Endothelial cell of umbilical vein (primary cell): ENCODE measurements at regions not wholly inside any gene's neighbourhood (a gene's known extent, or its start where the extent isn't known, plus 50 kb on each side); places are given as distances from the start of the nearest gene placed in this dataset.

Experiments used
- BruUV-seq: library from RNA; stranded (reverse); fragments of 400-500 nt; replicated peaks from 2 replicates; lab custom pipeline; 2021; lab: Mats Ljungman, UMichigan
- CTCF ChIA-PET: fragments of 300-600, 350-600 bp; sonication (Branson Sonifier 250); formaldehyde crosslinking; loops from one replicate; lab custom pipeline; 2021; ENCODE audit warnings: antibody characterized with exemption, inconsistent platforms; lab: Charles Lee
- POLR2A ChIA-PET: fragments of 300-600, 350-600 bp; sonication (Branson Sonifier 250); formaldehyde crosslinking; loops from one replicate; lab custom pipeline; 2021; ENCODE audit warnings: antibody characterized with exemption, inconsistent platforms; lab: Charles Lee
- DNase-seq: peaks from one replicate; pipeline ENCODE4 v3.0.0-alpha.2; 2011; ENCODE audit warnings: low read depth, low spot score
- FAIRE-seq: peaks from 2 replicates; lab custom pipeline; 2011; peaks lifted over from hg19 to GRCh38; lab: Jason Lieb, UNC
- H2AFZ ChIP-seq: 2 replicates; pipeline ENCODE4 v1.6.0; 2012; ENCODE audit warnings: low read depth, low read length, control low read depth, inconsistent platforms
- H3K27ac ChIP-seq: 2 replicates; pipeline ENCODE4 v1.5.1; 2011; ENCODE audit warnings: low read depth, mild to moderate bottlenecking, control low read depth, low read length, moderate library complexity; ENCODE audit not compliant: insufficient read depth
- H3K27me3 ChIP-seq, 2 experiments: 2 replicates each; pipeline versions ENCODE4 v1.6.0 to v1.6.1; 2011; ENCODE audit warnings: low read length in 2 of 2, mixed read lengths in 1 of 2; ENCODE audit not compliant: control insufficient read depth in 2 of 2, insufficient read depth in 2 of 2
- H3K36me3 ChIP-seq, 2 experiments: 2 replicates in 1 of 2; 3 replicates in 1 of 2; pipeline ENCODE4 v1.5.1; 2011; ENCODE audit warnings: low read length in 2 of 2, mild to moderate bottlenecking in 1 of 2, moderate library complexity in 1 of 2; ENCODE audit not compliant: control insufficient read depth in 2 of 2, insufficient read depth in 2 of 2; ENCODE audit errors: extremely low read depth in 1 of 2
- H3K4me1 ChIP-seq: 3 replicates; pipeline ENCODE4 v1.5.1; 2011; ENCODE audit warnings: mild to moderate bottlenecking, low read length; ENCODE audit not compliant: control insufficient read depth, insufficient read depth; ENCODE audit errors: extremely low read depth
- H3K4me2 ChIP-seq: 2 replicates; pipeline ENCODE4 v1.6.1; 2011; ENCODE audit warnings: low read length, control low read depth, mixed read lengths; ENCODE audit not compliant: insufficient read depth
- H3K4me3 ChIP-seq, 3 experiments: fragments of 200-600 bp in 1 of 3; sonication (generic), shearing (Covaris generic) in 1 of 3; replicated peaks in 1 of 3; 2 replicates each; pipeline ENCODE4 v1.5.1; 2011 to 2016; ENCODE audit warnings: control low read depth in 3 of 3, low read length in 3 of 3, mild to moderate bottlenecking in 2 of 3, inconsistent platforms in 1 of 3, low read depth in 1 of 3, moderate library complexity in 1 of 3; ENCODE audit not compliant: insufficient read depth in 1 of 3
- H3K79me2 ChIP-seq: 2 replicates; pipeline ENCODE4 v1.6.0; 2012; ENCODE audit warnings: low read length, inconsistent platforms; ENCODE audit not compliant: control insufficient read depth, insufficient read depth
- H3K9ac ChIP-seq: replicated peaks from 2 replicates; pipeline ENCODE3; 2011; ENCODE audit warnings: low read length, control low read depth; ENCODE audit not compliant: insufficient read depth; ENCODE audit errors: extremely low read depth
- H3K9me1 ChIP-seq: replicated peaks from 3 replicates; pipeline ENCODE4 v1.6.0; 2011; ENCODE audit warnings: mild to moderate bottlenecking, low read length; ENCODE audit not compliant: control insufficient read depth, insufficient read depth; ENCODE audit errors: extremely low read depth
- H3K9me3 ChIP-seq: replicated peaks from 2 replicates; pipeline ENCODE4 v1.5.1; 2012; ENCODE audit warnings: low read length, inconsistent platforms; ENCODE audit not compliant: control insufficient read depth, insufficient read depth
- H4K20me1 ChIP-seq: replicated peaks from 2 replicates; pipeline ENCODE3; 2011; ENCODE audit warnings: mild to moderate bottlenecking, low read length; ENCODE audit not compliant: control insufficient read depth, insufficient read depth; ENCODE audit errors: extremely low read depth
- CTCF ChIP-seq, 2 donors: IDR thresholded peaks; 1 replicate in 1 of 2; 2 replicates in 1 of 2; pipeline ENCODE4 v1.5.1; 2011; ENCODE audit warnings: low read length in 2 of 2, mild to moderate bottlenecking in 2 of 2, moderate library complexity in 2 of 2, control low read depth in 1 of 2, inconsistent platforms in 1 of 2, low read depth in 1 of 2; ENCODE audit not compliant: insufficient read depth in 1 of 2; ENCODE audit errors: extremely low read depth in 1 of 2
- EZH2 ChIP-seq: IDR thresholded peaks from 2 replicates; pipeline ENCODE4 v1.6.1; 2012; ENCODE audit warnings: borderline replicate concordance, low read depth, mild to moderate bottlenecking, moderate library complexity, low read length, inconsistent platforms; ENCODE audit not compliant: severe bottlenecking
- FOS ChIP-seq: IDR thresholded peaks from 2 replicates; pipeline ENCODE4 v1.6.1; 2011; ENCODE audit warnings: mild to moderate bottlenecking, low read length, moderate library complexity, borderline replicate concordance; ENCODE audit not compliant: insufficient read depth
- GATA2 ChIP-seq: IDR thresholded peaks from 2 replicates; pipeline ENCODE4 v1.7.0; 2011; ENCODE audit warnings: low read depth, mild to moderate bottlenecking, moderate library complexity, mixed read lengths, low read length; ENCODE audit not compliant: insufficient read length, insufficient read depth
- MAX ChIP-seq: IDR thresholded peaks from 2 replicates; pipeline ENCODE4 v1.6.1; 2011; ENCODE audit not compliant: insufficient read depth, insufficient read length
- MYC ChIP-seq: IDR thresholded peaks from one replicate; pipeline ENCODE4 v1.6.1; 2011; ENCODE audit warnings: mild to moderate bottlenecking, low read depth, low read length
- POLR2AphosphoS5 ChIP-seq: IDR thresholded peaks from 2 replicates; pipeline ENCODE4 v1.6.1; 2012; ENCODE audit warnings: low read depth, mild to moderate bottlenecking, control low read depth, low read length, moderate library complexity; ENCODE audit not compliant: insufficient read depth
- dilution Hi-C: fragments of 300-500 bp; cut with MboI; formaldehyde crosslinking; loops from one replicate; pipeline ENCODE4 v1.15.0; 2019; ENCODE audit warnings: low sequenced_read_pairs; ENCODE audit not compliant: extremely low pct_ligation_motif_present
- intact Hi-C: fragments of 100-400 bp; cut with micrococcal nuclease; formaldehyde crosslinking; loops from one replicate; pipeline ENCODE4 v1.10.0; 2022

DNA sequence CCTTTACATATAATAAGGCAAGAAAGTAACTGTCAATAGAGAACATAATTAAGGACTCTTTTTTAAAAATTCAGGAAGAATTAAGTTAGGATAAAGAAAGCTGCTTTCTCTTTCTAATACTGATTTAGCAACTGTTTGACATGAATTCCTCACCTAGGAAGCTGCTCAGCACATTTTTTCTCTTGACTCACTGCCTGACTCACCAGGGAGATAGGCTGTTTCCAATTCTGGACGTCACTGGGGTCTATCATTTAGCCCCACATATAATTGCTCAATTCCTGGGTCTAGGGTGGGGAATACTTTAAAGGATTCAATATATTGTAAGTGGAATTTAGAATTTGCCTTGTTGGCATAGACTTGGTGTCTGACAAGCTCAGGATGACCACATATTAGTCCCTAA, 50.8 kb upstream of the UGP2 start:
- Histone ChIP-seq H3K4me1 (peaks cover 11% of the 10 kb centered on the region), H3K27ac (peak overlapping the region; percentile 31), H3K9ac (no peak overlapping the region), H3K27me3 (no peaks in the 10 kb centered on the region), H4K20me1 (no peaks in the 10 kb centered on the region), H3K79me2 (no peaks in the 10 kb centered on the region), H3K36me3 (no peaks in the 10 kb centered on the region), H3K9me3 (no peaks in the 10 kb centered on the region), H3K4me3 (no peak overlapping the region), H2AFZ (no peak overlapping the region), H3K9me1 (no peaks in the 10 kb centered on the region), H3K4me2 (peak overlapping the region; percentile 12)
- BruUV-seq, result no TSS peak
- FAIRE-seq (peak; percentile 21), DNase-seq (peak; percentile 37)
- dilution Hi-C loops (no loop called here), intact Hi-C loops (loop anchor here (5.0 kb wide), 1 partner anchor 54 kb away; no protein-coding TSS in a partner anchor)
- POLR2A ChIA-PET, result no interaction called here
- CTCF ChIA-PET, result interaction anchor here (0.6 to 1.0 kb wide), 3 partner anchors 51 to 92 kb away, joined by 3 to 4 read pairs (median 3); partner anchors contain the start of gene UGP2
- TF ChIP-seq FOS (peak; percentile 79), EZH2 (no peak), POLR2AphosphoS5 (no peak), GATA2 (peak; percentile 44)

GRCh38 chr2:63791387-63791786, 50.3 kb upstream of the UGP2 start:
- no peaks in the 10 kb centered on the region for H3K79me2 ChIP-seq
- no peak for TF ChIP-seq CTCF (IDR thresholded peaks at IDR 0.05; ENCODE audit: extremely low read depth in 1 of 2, insufficient read depth in 1 of 2, low read depth in 1 of 2, low read length in 2 of 2)
- TF ChIP-seq FOS, result no peak
- no peak for TF ChIP-seq EZH2
- no peak for TF ChIP-seq GATA2
- no peak for TF ChIP-seq MAX
- TF ChIP-seq MYC, result no peak
- no peaks in the 10 kb centered on the region for H3K9me1 ChIP-seq
- peak overlapping the region; percentile 31 for H3K27ac ChIP-seq
- no peaks in the 10 kb centered on the region for H4K20me1 ChIP-seq
- H3K36me3 ChIP-seq, result no peaks in the 10 kb centered on the region
- DNase-seq, result no peak
- H3K9me3 ChIP-seq, result no peaks in the 10 kb centered on the region
- FAIRE-seq, result peak; percentile 8
- no peak overlapping the region for H3K4me2 ChIP-seq
- ChIA-PET POLR2A (no interaction called here), CTCF (interaction anchor here (0.6 to 1.2 kb wide), 4 partner anchors 26 to 93 kb away, joined by 3 to 4 read pairs (median 3); partner anchors contain the start of gene UGP2)
- no TSS peak for BruUV-seq
- no peak overlapping the region for H3K4me3 ChIP-seq
- H3K9ac ChIP-seq, result no peak overlapping the region
- H3K27me3 ChIP-seq, result no peaks in the 10 kb centered on the region
- dilution Hi-C loops (no loop called here), intact Hi-C loops (loop anchor here (5.0 kb wide), 1 partner anchor 54 kb away; no protein-coding TSS in a partner anchor)
- H2AFZ ChIP-seq, result peak overlapping the region; percentile 19
- peaks cover 11% of the 10 kb centered on the region for H3K4me1 ChIP-seq
